ENCODE measurements at regions not wholly inside any gene's neighbourhood (a gene's known extent, or its start where the extent isn't known, plus 50 kb on each side); places are given as distances from the start of the nearest gene placed in this dataset.

GRCh38 chr1:115213130-115213529, 123.8 kb upstream of the TSPAN2 start:
- no peaks in the 10 kb centered on the region for H3K36me3 Mint-ChIP-seq (ENCODE audit: insufficient read depth, unreplicated experiment)
- BruUV-seq (replicated peaks), result no TSS peak
- intact Hi-C loops (cut with micrococcal nuclease; ENCODE audit: unreplicated experiment), result no loop called here
- no peaks in the 10 kb centered on the region for H3K4me1 Mint-ChIP-seq (ENCODE audit: low read depth, unreplicated experiment)
- H3K4me3 Mint-ChIP-seq (ENCODE audit: low read depth, unreplicated experiment), result no peak overlapping the region
- CTCF ChIA-PET, result interaction anchor here (0.8 kb wide), 1 partner anchor 190 kb away, joined by 3 read pairs; no protein-coding TSS in a partner anchor
- no peaks in the 10 kb centered on the region for H3K9me3 Mint-ChIP-seq (ENCODE audit: low read depth, unreplicated experiment)
- TF ChIP-seq, protein P1, sequence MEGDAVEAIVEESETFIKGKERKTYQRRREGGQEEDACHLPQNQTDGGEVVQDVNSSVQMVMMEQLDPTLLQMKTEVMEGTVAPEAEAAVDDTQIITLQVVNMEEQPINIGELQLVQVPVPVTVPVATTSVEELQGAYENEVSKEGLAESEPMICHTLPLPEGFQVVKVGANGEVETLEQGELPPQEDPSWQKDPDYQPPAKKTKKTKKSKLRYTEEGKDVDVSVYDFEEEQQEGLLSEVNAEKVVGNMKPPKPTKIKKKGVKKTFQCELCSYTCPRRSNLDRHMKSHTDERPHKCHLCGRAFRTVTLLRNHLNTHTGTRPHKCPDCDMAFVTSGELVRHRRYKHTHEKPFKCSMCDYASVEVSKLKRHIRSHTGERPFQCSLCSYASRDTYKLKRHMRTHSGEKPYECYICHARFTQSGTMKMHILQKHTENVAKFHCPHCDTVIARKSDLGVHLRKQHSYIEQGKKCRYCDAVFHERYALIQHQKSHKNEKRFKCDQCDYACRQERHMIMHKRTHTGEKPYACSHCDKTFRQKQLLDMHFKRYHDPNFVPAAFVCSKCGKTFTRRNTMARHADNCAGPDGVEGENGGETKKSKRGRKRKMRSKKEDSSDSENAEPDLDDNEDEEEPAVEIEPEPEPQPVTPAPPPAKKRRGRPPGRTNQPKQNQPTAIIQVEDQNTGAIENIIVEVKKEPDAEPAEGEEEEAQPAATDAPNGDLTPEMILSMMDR (IDR thresholded peaks at IDR 0.05; ENCODE audit: unreplicated experiment), result no peak
- peaks cover 21% of the 10 kb centered on the region for H3K27me3 Mint-ChIP-seq (ENCODE audit: unreplicated experiment)
- no peak overlapping the region for H3K27ac Mint-ChIP-seq (ENCODE audit: unreplicated experiment)
- no peak for DNase-seq

GRCh38 chr1:115211071-115211745, 121.9 kb upstream of the TSPAN2 start:
- H3K27me3 Mint-ChIP-seq (ENCODE audit: unreplicated experiment), result peaks cover 2% of the 10 kb centered on the region
- intact Hi-C loops (cut with micrococcal nuclease; ENCODE audit: unreplicated experiment), result no loop called here
- no peaks in the 10 kb centered on the region for H3K4me1 Mint-ChIP-seq (ENCODE audit: low read depth, unreplicated experiment)
- H3K27ac Mint-ChIP-seq (ENCODE audit: unreplicated experiment), result no peak overlapping the region
- DNase-seq, result no peak
- BruUV-seq (replicated peaks), result no TSS peak
- H3K36me3 Mint-ChIP-seq (ENCODE audit: insufficient read depth, unreplicated experiment), result no peaks in the 10 kb centered on the region
- no peaks in the 10 kb centered on the region for H3K9me3 Mint-ChIP-seq (ENCODE audit: low read depth, unreplicated experiment)
- TF ChIP-seq, protein P1 (IDR thresholded peaks at IDR 0.05; ENCODE audit: unreplicated experiment), result no peak
- H3K4me3 Mint-ChIP-seq (ENCODE audit: low read depth, unreplicated experiment), result no peak overlapping the region
- CTCF ChIA-PET, result no interaction called here

GRCh38 chr1:115210302-115210711, 121.0 kb upstream of the TSPAN2 start:
- CTCF ChIA-PET, result no interaction called here
- Mint-ChIP-seq H3K9me3 (ENCODE audit: low read depth, unreplicated experiment) (no peaks in the 10 kb centered on the region), H3K4me1 (ENCODE audit: low read depth, unreplicated experiment) (no peaks in the 10 kb centered on the region), H3K36me3 (ENCODE audit: insufficient read depth, unreplicated experiment) (no peaks in the 10 kb centered on the region), H3K27ac (ENCODE audit: unreplicated experiment) (no peak overlapping the region), H3K4me3 (ENCODE audit: low read depth, unreplicated experiment) (no peak overlapping the region), H3K27me3 (ENCODE audit: unreplicated experiment) (no peaks in the 10 kb centered on the region)
- no peak for DNase-seq
- TF ChIP-seq, protein P1 (IDR thresholded peaks at IDR 0.05; ENCODE audit: unreplicated experiment), result no peak
- intact Hi-C loops (cut with micrococcal nuclease; ENCODE audit: unreplicated experiment), result no loop called here
- no TSS peak for BruUV-seq (replicated peaks)

- CTCF ChIA-PET, result no interaction called here
- no peaks in the 10 kb centered on the region for H3K36me3 Mint-ChIP-seq (ENCODE audit: insufficient read depth, unreplicated experiment)
- BruUV-seq (replicated peaks), result no TSS peak
- H3K4me3 Mint-ChIP-seq (ENCODE audit: low read depth, unreplicated experiment), result no peak overlapping the region
- H3K9me3 Mint-ChIP-seq (ENCODE audit: low read depth, unreplicated experiment), result no peaks in the 10 kb centered on the region
- no peak for DNase-seq
- H3K27ac Mint-ChIP-seq (ENCODE audit: unreplicated experiment), result no peak overlapping the region
- H3K4me1 Mint-ChIP-seq (ENCODE audit: low read depth, unreplicated experiment), result no peaks in the 10 kb centered on the region
- intact Hi-C loops (cut with micrococcal nuclease; ENCODE audit: unreplicated experiment), result no loop called here
- TF ChIP-seq, protein P1 (IDR thresholded peaks at IDR 0.05; ENCODE audit: unreplicated experiment), result no peak
- H3K27me3 Mint-ChIP-seq (ENCODE audit: unreplicated experiment), result no peaks in the 10 kb centered on the region
Observed at GRCh38 chr1:115204513-115204912, 115.2 kb upstream of the TSPAN2 start.
